ENCODE measurements at regions not wholly inside any gene's neighbourhood (a gene's known extent, or its start where the extent isn't known, plus 50 kb on each side); places are given as distances from the start of the nearest gene placed in this dataset.

DNA sequence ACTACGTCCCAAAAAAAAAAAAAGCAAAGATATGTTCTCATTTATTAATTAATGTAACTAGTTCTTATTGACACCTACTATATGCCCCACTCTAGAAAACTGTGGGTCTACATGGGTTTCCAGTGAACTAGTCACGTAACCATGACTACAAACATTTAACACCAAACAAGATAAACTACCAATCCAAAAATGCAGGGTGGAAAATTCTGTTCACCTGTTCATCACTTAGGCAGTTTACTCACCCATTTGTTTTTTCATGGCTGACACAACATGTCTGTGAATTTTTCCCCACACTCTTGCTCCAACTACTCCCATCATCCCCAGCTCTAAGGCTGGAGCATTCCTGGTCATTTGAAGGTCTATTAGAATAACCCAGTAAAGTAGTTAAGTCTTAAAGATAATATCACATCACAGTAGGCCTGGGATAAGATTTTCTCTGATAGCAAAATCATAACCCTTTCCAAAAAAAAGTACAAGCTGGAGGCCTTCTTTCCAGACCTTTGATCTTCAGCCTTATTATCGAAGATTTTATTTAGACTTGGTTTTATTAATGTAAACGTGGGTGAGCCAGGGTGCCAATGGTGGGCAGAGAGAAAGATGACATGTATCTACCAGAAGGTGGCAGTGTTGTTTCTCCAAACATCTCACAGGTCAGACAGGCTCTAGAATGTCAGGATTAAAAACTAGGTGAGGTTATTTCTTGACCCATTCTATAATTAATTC, 61.6 kb upstream of the DAAM1 start:
- TF ChIP-seq, protein P1, sequence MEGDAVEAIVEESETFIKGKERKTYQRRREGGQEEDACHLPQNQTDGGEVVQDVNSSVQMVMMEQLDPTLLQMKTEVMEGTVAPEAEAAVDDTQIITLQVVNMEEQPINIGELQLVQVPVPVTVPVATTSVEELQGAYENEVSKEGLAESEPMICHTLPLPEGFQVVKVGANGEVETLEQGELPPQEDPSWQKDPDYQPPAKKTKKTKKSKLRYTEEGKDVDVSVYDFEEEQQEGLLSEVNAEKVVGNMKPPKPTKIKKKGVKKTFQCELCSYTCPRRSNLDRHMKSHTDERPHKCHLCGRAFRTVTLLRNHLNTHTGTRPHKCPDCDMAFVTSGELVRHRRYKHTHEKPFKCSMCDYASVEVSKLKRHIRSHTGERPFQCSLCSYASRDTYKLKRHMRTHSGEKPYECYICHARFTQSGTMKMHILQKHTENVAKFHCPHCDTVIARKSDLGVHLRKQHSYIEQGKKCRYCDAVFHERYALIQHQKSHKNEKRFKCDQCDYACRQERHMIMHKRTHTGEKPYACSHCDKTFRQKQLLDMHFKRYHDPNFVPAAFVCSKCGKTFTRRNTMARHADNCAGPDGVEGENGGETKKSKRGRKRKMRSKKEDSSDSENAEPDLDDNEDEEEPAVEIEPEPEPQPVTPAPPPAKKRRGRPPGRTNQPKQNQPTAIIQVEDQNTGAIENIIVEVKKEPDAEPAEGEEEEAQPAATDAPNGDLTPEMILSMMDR (IDR thresholded peaks at IDR 0.05; ENCODE audit: insufficient read depth, low read depth, low read length), result peak; percentile 68
- ChIA-PET CTCF (interaction anchor here (0.6 to 5.5 kb wide), 18 partner anchors 8 to 855 kb away, joined by 3 to 43 read pairs (median 3); no protein-coding TSS in a partner anchor), POLR2A (no interaction called here)
- no peak for DNase-seq (ENCODE audit: low read depth)
- Histone ChIP-seq H3K36me3 (ENCODE audit: control insufficient read depth, insufficient read depth, low read length) (no peaks in the 10 kb centered on the region), H3K4me3 (ENCODE audit: low read depth, low read length) (no peak overlapping the region), H3K27me3 (ENCODE audit: control insufficient read depth, insufficient read depth, low read length) (no peaks in the 10 kb centered on the region)

DNA sequence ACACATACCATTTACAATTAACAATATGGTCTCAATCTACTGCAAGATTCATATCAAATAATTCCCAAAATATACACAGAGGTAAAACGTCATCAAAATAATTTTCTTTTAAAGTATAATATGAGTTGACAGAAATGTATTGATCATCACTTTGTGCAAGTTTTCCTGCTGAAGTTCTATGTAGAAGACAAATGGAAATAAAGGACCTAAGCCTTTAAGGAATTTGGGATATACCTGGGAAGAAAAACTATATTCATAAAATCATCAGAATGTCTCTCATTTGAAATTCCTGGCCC, 61.1 kb upstream of the DAAM1 start:
- Histone ChIP-seq H3K36me3 (ENCODE audit: control insufficient read depth, insufficient read depth, low read length) (no peaks in the 10 kb centered on the region), H3K27me3 (ENCODE audit: control insufficient read depth, insufficient read depth, low read length) (no peaks in the 10 kb centered on the region), H3K4me3 (ENCODE audit: low read depth, low read length) (no peak overlapping the region)
- CTCF ChIA-PET, result interaction anchor here (0.6 to 5.5 kb wide), 5 partner anchors 220 to 476 kb away, joined by 3 to 43 read pairs (median 4); no protein-coding TSS in a partner anchor
- no peak for DNase-seq (ENCODE audit: low read depth)
- TF ChIP-seq, protein P1 (IDR thresholded peaks at IDR 0.05; ENCODE audit: insufficient read depth, low read depth, low read length), result no peak
- POLR2A ChIA-PET, result no interaction called here

DNA sequence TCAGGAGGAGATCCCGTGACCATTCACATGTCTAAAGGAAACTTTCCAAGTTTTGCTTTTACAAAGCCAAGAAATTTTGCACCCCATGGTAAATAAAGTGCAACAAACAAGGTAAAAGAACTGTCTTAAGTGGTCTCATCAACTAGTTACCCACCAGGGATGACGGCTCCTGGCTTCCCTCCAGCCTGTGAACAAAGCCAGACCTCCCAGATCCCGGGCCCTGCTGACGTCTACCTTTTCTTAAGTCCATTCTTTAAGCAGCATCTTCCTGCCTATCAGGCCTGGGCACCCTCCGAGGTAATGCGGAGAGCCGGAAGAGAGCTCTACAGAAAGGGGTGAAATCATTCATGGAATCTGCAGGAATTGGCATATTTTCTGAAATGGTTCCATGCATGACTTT, 58.0 kb upstream of the DAAM1 start:
- ChIA-PET POLR2A (no interaction called here), CTCF (interaction anchor here (1.1 to 3.9 kb wide), 4 partner anchors 196 to 328 kb away, joined by 3 to 37 read pairs (median 8); no protein-coding TSS in a partner anchor)

DNA sequence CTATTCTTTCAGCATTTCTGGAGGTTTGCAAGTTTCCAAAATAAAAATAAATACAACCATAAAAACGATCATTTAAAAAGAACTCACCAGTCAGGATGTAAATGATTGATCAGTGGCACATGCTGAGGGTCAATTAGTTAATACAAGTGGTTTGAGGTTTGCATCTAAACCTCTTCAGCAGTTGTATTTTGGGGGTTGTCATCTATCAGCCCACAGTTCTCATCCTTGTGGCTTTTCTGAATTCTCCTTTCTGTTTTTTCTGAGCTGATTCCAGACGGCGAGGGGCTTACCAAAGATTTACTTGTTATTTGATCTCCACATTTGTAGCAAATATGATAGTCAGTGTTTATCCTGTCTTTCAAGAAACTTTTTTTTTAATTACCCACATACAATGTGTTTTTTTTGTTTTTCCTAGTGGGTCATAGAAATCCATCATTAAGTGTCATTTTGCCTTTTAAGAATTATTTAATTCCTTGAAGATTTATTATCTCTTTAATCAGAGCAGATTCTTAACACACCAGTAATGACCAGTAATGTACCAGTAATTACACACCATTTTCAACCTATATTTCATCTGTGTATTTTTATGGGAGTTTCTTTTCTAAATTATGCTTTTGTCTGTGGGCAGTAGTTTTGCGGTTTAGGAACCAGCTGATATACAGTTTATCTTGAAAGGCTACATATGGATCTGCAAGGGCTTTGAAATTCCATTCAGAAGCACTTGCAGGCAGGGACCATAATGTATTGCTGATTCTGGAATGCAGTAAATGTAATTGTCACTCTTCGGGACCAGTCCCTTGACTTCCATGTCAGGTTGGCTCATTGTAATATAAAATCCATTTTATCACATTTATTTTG, 56.3 kb upstream of the DAAM1 start:
- CTCF ChIA-PET, result interaction anchor here (0.6 to 3.9 kb wide), 2 partner anchors 178 to 312 kb away, joined by 3 to 37 read pairs; no protein-coding TSS in a partner anchor
- DNase-seq (ENCODE audit: low read depth), result no peak
- H3K4me3 ChIP-seq (ENCODE audit: low read depth, low read length), result no peak overlapping the region
- POLR2A ChIA-PET, result no interaction called here
- no peaks in the 10 kb centered on the region for H3K36me3 ChIP-seq (ENCODE audit: control insufficient read depth, insufficient read depth, low read length)
- 0 out of 2 replicates have a peak, but pooled peaks cover 2% of the 10 kb centered on the region for H3K27me3 ChIP-seq (ENCODE audit: control insufficient read depth, insufficient read depth, low read length)
- TF ChIP-seq, protein P1 (IDR thresholded peaks at IDR 0.05; ENCODE audit: insufficient read depth, low read depth, low read length), result no peak

More for the DNA sequence above, 58.0 kb upstream of the DAAM1 start:
- no peak for DNase-seq (ENCODE audit: low read depth)
- TF ChIP-seq, protein P1 (IDR thresholded peaks at IDR 0.05; ENCODE audit: insufficient read depth, low read depth, low read length), result no peak
- Histone ChIP-seq H3K27me3 (ENCODE audit: control insufficient read depth, insufficient read depth, low read length) (0 out of 2 replicates have a peak, but pooled peaks cover 2% of the 10 kb centered on the region), H3K4me3 (ENCODE audit: low read depth, low read length) (no peak overlapping the region), H3K36me3 (ENCODE audit: control insufficient read depth, insufficient read depth, low read length) (no peaks in the 10 kb centered on the region)

All from BJ (cell line).